ENCODE measurements at regions not wholly inside any gene's neighbourhood (a gene's known extent, or its start where the extent isn't known, plus 50 kb on each side); places are given as distances from the start of the nearest gene placed in this dataset.

DNA sequence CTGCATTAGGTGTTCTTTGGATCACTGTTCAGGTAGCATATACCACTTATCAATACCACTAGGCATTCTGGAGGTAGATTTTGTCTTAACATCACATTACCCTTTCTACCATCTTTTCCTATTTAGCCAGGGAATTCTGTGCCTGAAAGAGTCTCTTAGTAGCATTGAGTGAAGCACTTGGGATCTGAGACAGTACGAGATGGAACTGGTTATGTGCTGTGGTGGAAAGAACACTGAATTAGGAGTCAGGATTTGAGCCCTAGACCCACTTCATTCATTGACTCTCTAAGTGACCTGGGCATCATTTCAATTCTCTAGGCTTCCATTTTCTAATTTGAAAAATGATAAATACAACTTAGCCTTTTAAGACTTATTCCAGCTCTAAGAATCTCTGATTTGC is 291.1 kb downstream of the DMAC1 start:
- no peaks in the 10 kb centered on the region for H4K20me1 ChIP-seq (replicated peaks in 1 of 2; ENCODE audit: control insufficient read depth in 1 of 2, insufficient read depth in 2 of 2, low read length in 2 of 2)
- no peak overlapping the region for H2AK5ac ChIP-seq (ENCODE audit: low read depth, low read length)
- ChIA-PET CTCF (ENCODE audit: partially characterized antibody) (interaction anchor here (1.6 kb wide), 1 partner anchor 9 kb away, joined by 5 read pairs; no protein-coding TSS in a partner anchor), POLR2A (ENCODE audit: partially characterized antibody) (no interaction called here)
- no peak overlapping the region for H4K8ac ChIP-seq (ENCODE audit: extremely low read depth, insufficient read depth, low read length)
- no peaks in the 10 kb centered on the region for H3K79me2 ChIP-seq (ENCODE audit: control insufficient read depth in 1 of 2, insufficient read depth in 2 of 2, low read length in 2 of 2)
- no peaks in the 10 kb centered on the region for H3K36me3 ChIP-seq (ENCODE audit: control insufficient read depth in 2 of 4, insufficient read depth in 4 of 4, low read length in 3 of 4)
- no peak overlapping the region for H3K9ac ChIP-seq (replicated peaks in 1 of 4; ENCODE audit: extremely low read depth in 1 of 4, low read depth in 3 of 4, low read length in 3 of 4)
- no peak overlapping the region for H4K91ac ChIP-seq (replicated peaks; ENCODE audit: insufficient read length, low read length)
- no peaks in the 10 kb centered on the region for H3K23me2 ChIP-seq (ENCODE audit: low read depth, low read length)
- no peaks in the 10 kb centered on the region for H3K27me3 ChIP-seq (replicated peaks in 1 of 4; ENCODE audit: control insufficient read depth in 3 of 4, extremely low read depth in 1 of 4, insufficient read depth in 3 of 4, low read length in 3 of 4)
- no peak overlapping the region for H2BK120ac ChIP-seq (replicated peaks; ENCODE audit: low read depth, low read length)
- no peak overlapping the region for H3K27ac ChIP-seq (ENCODE audit: low read depth, low read length)
- FAIRE-seq (no peak), DNase-seq (ENCODE audit: low read depth in 1 of 2, low spot score in 2 of 2) (no peak)
- no peak overlapping the region for H2BK5ac ChIP-seq (ENCODE audit: low read depth, low read length)
- H3K4me3 ChIP-seq (ENCODE audit: extremely low read depth in 1 of 4, insufficient read depth in 2 of 4, low read depth in 3 of 4, low read length in 4 of 4) = no peak overlapping the region
- H3K79me1 ChIP-seq (ENCODE audit: low read depth, low read length) = no peaks in the 10 kb centered on the region
- no peak overlapping the region for H3K18ac ChIP-seq (ENCODE audit: extremely low read depth, low read length)
- 100% methylated on average over 1 of the region's 1 CpG; no CpG with 5 or more reads in 1 of the 2 experiments for WGBS, 2 experiments (ENCODE audit: extremely low coverage in 1 of 2, insufficient coverage in 1 of 2, insufficient read length in 1 of 2, insufficient replicate concordance in 2 of 2, low coverage in 1 of 2, low lambda C conversion rate in 2 of 2, missing lambda C conversion rate in 1 of 2)
- no peak overlapping the region for H2AFZ ChIP-seq (ENCODE audit: low read length)
- no peak overlapping the region for H2BK12ac ChIP-seq (ENCODE audit: low read depth, low read length)
- no peaks in the 10 kb centered on the region for H3K9me3 ChIP-seq (ENCODE audit: insufficient read depth in 2 of 2, low read depth in 1 of 2, low read length in 1 of 2)
- H3K4me2 ChIP-seq (ENCODE audit: insufficient read depth in 1 of 2, low read depth in 2 of 2, low read length in 2 of 2) = no peak overlapping the region
- H4K5ac ChIP-seq (ENCODE audit: insufficient read length, low read depth, low read length) = no peak overlapping the region
- H3K56ac ChIP-seq (replicated peaks; ENCODE audit: insufficient read length, low read depth, low read length) = no peak overlapping the region
- no peak overlapping the region for H2BK20ac ChIP-seq (ENCODE audit: low read length)
- no peak overlapping the region for H3K4ac ChIP-seq (replicated peaks; ENCODE audit: insufficient read length, low read depth, low read length)
- H3K14ac ChIP-seq (ENCODE audit: insufficient read length) = no peak overlapping the region
- H2BK15ac ChIP-seq (ENCODE audit: low read length) = no peak overlapping the region
- no peak overlapping the region for H3K23ac ChIP-seq (ENCODE audit: insufficient read length)
- H3K4me1 ChIP-seq (replicated peaks in 1 of 4; ENCODE audit: control insufficient read depth in 3 of 4, insufficient read depth in 4 of 4, low read length in 3 of 4) = no peaks in the 10 kb centered on the region
- TF ChIP-seq RAD21 (IDR thresholded peaks at IDR 0.05 in 1 of 2, conservative IDR thresholded peaks at IDR 0.05 in 1 of 2; ENCODE audit: low read depth in 2 of 2, low read length in 2 of 2) = no peak

Measured in H1 (cell line).